ENCODE measurements at regions not wholly inside any gene's neighbourhood (a gene's known extent, or its start where the extent isn't known, plus 50 kb on each side); places are given as distances from the start of the nearest gene placed in this dataset.
"Not testable (repeated sequence)": the region's sequence is repeated elsewhere in the genome, so short reads cannot be mapped to it uniquely, and the experiment has no call there.

DNA sequence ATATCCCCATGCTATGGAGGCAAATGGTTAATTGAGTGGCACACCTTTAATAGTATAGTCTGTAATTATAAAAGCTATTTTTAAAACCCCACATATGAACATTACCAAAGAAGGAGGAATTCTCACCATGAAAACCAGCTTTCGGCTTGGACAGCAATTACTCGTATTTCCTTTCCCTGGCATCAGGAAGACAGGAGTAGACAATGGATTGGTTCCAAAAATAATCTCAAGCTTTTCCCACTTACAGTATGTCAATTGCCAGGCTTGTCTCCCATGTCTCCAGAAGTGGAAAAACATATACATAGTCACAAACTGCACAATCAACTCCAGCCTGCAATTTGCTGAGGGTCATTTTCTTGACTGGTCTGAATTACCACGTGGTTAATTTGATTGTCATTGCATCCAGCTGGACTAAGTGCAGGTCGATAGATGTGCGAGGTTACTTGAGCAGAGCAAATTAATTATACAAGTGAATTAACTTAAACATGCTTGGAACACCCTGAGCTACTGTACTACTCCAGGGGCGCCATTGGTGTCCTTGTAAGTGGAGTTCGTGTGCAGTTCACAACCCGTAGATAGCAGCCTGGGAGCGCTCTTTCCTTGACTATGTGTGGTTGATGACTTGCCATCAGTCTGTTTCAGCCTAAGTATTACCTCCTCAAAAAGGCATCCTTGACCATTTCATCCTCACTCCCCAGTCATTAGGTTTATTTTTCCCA lies 124.3 kb upstream of the PELI1 start:
- H3K9me3 Mint-ChIP-seq = peaks cover 17% of the 10 kb centered on the region
- DNase-seq = no peak
- no peak overlapping the region for H3K4me3 Mint-ChIP-seq
- intact Hi-C loops (cut with micrococcal nuclease) = no loop called here
- peaks cover 5% of the 10 kb centered on the region for H3K4me1 Mint-ChIP-seq
- no peaks in the 10 kb centered on the region for H3K36me3 Mint-ChIP-seq (ENCODE audit: low read depth)
- H3K27me3 Mint-ChIP-seq = peaks cover 4% of the 10 kb centered on the region
- no peak overlapping the region for H3K27ac Mint-ChIP-seq

DNA sequence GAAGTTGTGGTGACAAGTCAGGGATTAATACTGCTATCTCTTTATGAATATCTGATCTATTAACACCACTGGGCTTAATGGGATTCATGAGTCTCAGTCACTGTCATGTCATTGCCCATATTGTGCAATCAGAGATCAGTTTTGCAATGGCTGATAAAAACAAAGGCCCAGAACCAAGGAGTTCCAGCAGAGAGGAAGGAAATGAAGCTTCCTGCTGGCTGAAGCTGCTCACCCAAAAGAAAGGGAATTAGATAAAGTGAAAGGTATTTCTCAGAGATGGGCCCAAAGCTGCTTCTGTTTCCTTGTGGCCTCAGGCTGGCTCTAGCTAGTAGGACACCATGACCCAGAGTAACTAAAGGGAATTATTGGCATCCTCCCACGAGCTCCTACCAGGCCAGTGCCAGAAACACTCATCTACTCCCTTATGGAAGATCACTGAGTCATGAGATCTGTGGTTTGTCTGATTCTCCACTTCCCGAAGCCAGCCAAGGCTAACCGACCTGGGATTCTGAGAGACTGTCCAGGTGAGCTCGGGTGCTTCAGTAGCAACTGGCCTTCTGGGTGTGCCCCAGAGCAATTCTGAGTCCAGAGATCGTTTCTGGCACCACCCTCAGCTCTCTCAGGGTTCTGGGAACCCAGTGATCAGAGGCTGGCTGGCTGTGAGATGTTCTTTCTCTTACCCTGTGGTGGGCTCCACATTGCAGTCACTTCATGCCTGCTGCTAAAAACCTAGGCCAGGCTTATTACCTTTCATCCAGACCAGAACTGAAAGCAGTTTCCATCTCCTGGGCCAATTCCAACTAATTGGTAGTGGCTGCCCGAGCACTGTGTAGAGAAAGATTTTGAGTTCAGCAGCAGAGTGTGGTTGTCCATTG lies 129.5 kb upstream of the PELI1 start:
- Mint-ChIP-seq H3K36me3 (ENCODE audit: low read depth) (no peaks in the 10 kb centered on the region), H3K9me3 (peaks cover 12% of the 10 kb centered on the region), H3K4me1 (peaks cover 21% of the 10 kb centered on the region), H3K27me3 (no peaks in the 10 kb centered on the region), H3K27ac (no peak overlapping the region), H3K4me3 (no peak overlapping the region)
- DNase-seq = no peak
- intact Hi-C loops (cut with micrococcal nuclease) = no loop called here

DNA sequence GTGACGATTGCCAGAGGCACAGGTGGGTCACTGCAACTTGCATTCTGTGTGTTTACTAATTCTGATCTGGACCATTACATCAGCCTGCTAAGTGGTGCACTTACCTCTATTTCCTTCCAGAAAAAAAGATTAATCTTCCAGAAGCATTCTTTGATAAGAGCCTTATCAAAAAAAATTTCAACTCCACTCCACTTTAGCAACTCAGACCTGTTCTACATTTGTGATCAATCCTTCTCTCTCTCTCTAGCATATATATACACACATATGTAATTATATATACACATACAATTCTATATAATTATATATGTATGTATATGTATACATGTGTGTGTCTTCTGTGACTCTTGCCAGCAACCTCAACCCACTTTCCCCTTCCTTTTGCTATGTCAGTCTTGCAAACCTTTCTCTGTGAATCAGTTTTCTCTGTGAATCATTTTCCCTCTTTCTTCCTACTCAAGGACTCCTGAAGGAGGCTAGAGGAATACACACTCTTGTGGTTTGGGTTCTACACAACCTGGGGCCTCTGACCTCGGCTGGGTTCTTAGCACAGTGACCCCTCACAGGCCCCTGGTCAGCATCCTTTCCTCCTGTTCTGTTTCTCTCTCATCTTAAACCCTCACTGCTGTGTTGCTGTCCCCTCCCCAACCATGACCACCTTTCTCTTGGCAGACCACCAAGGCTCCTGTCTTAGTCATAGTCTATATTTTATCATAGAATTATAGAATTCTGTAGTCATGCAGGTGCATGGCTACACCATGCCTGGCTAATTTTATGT lies 130.4 kb upstream of the PELI1 start:
- intact Hi-C loops (cut with micrococcal nuclease) = no loop called here
- Mint-ChIP-seq H3K27ac (no peak overlapping the region), H3K27me3 (no peaks in the 10 kb centered on the region), H3K36me3 (ENCODE audit: low read depth) (no peaks in the 10 kb centered on the region), H3K4me1 (peaks cover 21% of the 10 kb centered on the region), H3K4me3 (no peak overlapping the region), H3K9me3 (peaks cover 12% of the 10 kb centered on the region)
- no peak for DNase-seq

DNA sequence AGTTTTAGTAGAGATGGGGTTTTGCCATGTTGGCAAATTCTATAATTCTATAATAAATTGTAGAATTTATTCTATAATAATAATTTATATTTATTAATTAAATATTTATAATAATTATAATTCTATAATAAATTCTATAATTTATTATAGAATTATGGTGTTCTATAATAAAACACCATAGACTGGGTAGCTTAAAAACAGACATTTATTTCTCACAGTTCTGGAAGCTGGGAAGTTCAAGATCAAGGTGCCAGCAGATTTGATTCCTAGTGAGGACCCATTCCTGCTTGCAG lies 130.9 kb upstream of the PELI1 start:
- Mint-ChIP-seq H3K36me3 (ENCODE audit: low read depth) (no peaks in the 10 kb centered on the region), H3K4me1 (peaks cover 21% of the 10 kb centered on the region), H3K27ac (no peak overlapping the region), H3K27me3 (no peaks in the 10 kb centered on the region), H3K4me3 (no peak overlapping the region), H3K9me3 (peaks cover 12% of the 10 kb centered on the region)
- intact Hi-C loops (cut with micrococcal nuclease) = no loop called here
- DNase-seq = no peak

DNA sequence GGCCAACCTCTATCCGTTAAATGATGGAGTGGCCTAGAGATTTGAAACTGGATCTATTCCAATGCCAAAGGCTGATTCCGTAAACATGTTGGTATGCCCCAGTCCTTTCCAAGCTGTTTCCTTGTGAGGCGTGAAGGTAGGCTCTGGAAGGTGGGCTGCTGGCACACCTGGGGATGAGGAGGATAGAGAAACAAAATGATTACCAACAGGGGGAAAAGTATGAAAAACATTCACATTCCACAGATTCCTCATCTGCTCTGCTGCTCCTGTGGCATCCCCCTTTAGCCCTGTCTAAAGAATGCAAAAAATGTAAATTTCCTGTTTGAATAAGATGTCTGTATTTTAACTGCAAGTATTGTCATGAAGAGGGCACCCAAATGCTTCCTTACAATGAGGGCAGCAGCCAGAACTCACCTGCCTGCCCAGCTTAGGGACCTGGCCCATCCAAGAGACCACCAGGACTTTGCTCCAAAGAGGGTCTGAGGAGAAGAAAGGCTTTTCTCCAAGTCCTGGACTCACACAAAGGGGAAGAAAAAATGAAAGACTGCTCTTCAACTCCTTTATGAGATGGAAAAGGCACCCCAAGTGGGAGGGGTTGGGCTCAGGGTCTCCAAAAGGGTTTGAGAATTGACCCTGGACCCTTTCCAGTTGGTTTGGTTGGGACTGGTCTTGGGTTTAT lies 132.3 kb upstream of the PELI1 start:
- Mint-ChIP-seq H3K27ac (no peak overlapping the region), H3K27me3 (no peaks in the 10 kb centered on the region), H3K9me3 (no peaks in the 10 kb centered on the region), H3K4me1 (peaks cover 21% of the 10 kb centered on the region), H3K4me3 (no peak overlapping the region), H3K36me3 (ENCODE audit: low read depth) (no peaks in the 10 kb centered on the region)
- intact Hi-C loops (cut with micrococcal nuclease) = no loop called here
- no peak for DNase-seq

DNA sequence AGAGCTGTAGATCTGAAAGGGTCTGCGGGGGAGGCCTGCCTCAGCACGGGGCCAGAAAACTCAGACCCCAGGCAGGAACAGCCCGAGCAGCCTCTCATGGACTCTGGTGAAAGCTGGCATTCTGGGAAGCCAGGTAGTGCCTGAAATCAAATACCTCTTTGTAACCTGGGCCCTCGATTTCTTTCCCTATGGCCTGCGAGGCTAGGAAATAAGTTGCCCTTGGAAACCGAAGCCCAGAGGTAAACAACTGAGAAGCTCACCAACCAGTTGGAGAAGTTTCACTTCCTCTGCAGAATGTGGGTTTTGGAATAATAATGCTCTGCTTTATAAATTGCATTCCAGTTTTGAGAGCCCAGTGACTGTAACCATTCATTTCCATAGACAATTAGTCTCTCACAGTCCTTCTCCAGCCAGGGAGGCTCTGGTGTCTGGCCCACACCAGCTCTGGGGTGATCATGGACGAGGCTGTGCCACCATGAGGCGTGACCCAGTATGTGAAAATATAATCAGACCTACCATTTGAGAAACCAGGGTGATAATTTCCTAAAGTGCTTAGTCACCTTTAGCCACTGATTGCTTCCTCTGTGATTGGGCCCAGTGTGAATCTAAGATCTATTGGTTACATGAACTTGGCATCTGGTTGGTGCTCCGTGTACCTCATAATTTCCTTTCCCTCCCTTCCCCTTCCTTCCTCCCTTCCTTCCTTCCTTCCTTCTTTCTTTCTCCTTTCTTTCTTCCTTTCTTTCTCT lies 133.1 kb upstream of the PELI1 start:
- H3K27ac Mint-ChIP-seq = peak overlapping the region; percentile 11

DNA sequence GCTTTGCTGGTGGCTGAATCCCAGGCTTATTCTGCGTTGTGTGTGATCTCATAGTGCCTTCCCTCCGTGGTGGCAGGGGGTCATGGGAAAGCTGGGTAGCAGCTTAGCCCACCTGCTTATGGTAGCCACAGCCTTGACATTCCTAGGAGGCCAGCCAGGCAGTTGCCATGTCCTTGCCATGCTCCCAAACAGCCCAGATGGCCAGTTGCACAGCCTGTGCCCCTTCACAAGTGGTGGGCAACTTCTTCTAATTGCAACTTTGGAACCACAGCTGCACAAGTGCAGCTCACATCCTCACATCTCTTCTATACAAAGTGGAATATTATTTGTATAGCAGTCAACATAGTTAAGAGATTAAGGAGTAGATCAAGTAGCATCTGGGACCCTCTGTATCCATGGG lies 136.6 kb upstream of the PELI1 start:
- H3K4me1 Mint-ChIP-seq; H3K27ac Mint-ChIP-seq; DNase-seq; H3K4me3 Mint-ChIP-seq; H3K27me3 Mint-ChIP-seq; H3K36me3 Mint-ChIP-seq (ENCODE audit: low read depth); intact Hi-C loops (cut with micrococcal nuclease); H3K9me3 Mint-ChIP-seq: not testable (repeated sequence)

More for the DNA sequence above, 133.1 kb upstream of the PELI1 start:
- Mint-ChIP-seq H3K27me3 (no peaks in the 10 kb centered on the region), H3K9me3 (no peaks in the 10 kb centered on the region), H3K4me3 (no peak overlapping the region), H3K4me1 (peaks cover 21% of the 10 kb centered on the region), H3K36me3 (ENCODE audit: low read depth) (no peaks in the 10 kb centered on the region)
- intact Hi-C loops (cut with micrococcal nuclease) = no loop called here
- DNase-seq = no peak

DNA sequence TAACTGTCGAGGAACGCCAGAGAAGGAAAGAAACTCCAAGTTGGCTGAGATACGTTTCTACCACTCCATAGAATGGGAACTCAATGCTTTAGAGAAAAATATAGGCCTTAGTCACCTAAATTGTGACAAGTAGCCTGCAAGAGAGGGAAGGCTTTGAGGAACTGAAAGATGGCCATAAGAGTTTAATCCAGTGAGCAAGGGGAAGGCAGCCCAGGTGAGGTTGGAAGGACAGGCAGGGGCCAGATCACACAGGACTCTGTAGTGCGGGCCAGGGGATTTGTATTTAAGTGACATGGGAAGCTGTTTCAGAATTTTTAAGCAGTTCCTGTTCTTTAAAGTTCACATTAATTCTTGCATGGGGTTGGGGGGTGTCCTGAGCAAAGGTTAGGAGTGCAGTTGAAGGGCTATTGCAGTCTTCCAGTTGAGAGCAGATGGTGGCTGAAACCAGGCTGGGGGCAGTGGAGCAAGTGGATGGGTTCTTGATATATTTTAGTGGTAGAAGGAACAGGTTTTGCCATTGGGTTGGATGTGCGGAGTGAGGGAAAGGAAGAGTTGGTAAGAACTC lies 138.9 kb upstream of the PELI1 start:
- intact Hi-C loops (cut with micrococcal nuclease) = no loop called here
- Mint-ChIP-seq H3K27me3 (peaks cover 2% of the 10 kb centered on the region), H3K9me3 (no peaks in the 10 kb centered on the region), H3K4me1 (no peaks in the 10 kb centered on the region), H3K4me3 (no peak overlapping the region), H3K36me3 (ENCODE audit: low read depth) (no peaks in the 10 kb centered on the region), H3K27ac (no peak overlapping the region)
- no peak for DNase-seq

DNA sequence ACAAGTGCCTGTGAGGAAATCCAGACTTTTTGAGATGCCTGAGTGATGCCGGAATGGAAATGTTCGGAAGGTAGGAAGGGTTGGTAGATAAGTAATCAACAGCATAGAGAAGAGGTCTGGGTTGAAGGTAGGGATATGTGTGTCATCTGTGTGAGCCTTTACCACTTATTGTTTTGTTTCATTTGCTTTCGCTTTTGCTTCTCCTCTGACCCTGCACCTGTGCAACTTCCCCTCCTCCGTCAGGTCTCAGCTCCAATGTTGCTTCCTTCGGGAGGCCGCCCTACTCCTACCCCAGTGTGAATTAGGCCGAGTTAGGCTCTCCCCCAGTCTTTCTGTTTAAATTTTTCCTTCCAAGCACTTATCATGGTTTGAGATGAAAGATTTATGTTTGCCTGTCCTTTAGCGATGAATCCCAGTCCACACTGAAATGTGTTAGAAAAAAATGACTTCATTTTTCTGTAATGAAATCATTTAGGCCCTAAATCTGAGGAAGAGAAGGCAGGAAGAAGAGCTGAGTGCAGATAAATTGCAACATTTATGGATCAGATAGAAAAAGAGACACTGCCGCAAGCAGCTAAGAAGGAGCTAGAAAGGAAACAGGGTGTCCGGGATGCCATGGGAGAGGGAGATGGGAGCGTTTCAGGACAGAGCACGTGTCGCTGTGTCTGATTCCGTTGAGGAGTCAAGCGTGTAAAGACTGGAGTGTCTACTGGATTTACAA lies 139.6 kb upstream of the PELI1 start:
- Mint-ChIP-seq H3K9me3 (no peaks in the 10 kb centered on the region), H3K36me3 (ENCODE audit: low read depth) (no peaks in the 10 kb centered on the region), H3K4me1 (no peaks in the 10 kb centered on the region), H3K4me3 (no peak overlapping the region), H3K27me3 (peaks cover 2% of the 10 kb centered on the region), H3K27ac (no peak overlapping the region)
- intact Hi-C loops (cut with micrococcal nuclease) = no loop called here
- peak; percentile 82 for DNase-seq

DNA sequence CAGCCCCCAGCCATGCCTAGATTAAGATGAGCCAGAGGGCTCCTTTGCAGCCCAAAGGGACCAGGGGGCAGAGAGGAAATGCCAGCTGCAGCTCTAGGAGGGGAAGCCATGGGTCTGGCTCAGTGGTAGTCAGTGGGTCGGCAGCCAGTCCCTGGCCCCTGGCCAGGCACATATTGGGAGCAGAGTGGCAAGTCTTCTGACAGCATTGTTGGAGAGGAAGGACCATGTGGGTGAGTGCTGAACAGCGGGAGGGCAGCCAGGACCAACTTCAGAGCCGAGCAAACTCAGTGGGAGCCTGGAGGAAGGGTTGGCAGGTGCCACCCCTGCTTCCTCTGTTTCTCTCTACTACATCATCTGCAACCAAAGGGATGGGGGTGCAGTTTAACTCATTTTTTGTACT lies 140.5 kb upstream of the PELI1 start:
- Mint-ChIP-seq H3K27ac (no peak overlapping the region), H3K4me3 (no peak overlapping the region), H3K9me3 (no peaks in the 10 kb centered on the region), H3K27me3 (peaks cover 2% of the 10 kb centered on the region), H3K4me1 (no peaks in the 10 kb centered on the region), H3K36me3 (ENCODE audit: low read depth) (no peaks in the 10 kb centered on the region)
- DNase-seq = no peak
- intact Hi-C loops (cut with micrococcal nuclease) = no loop called here

DNA sequence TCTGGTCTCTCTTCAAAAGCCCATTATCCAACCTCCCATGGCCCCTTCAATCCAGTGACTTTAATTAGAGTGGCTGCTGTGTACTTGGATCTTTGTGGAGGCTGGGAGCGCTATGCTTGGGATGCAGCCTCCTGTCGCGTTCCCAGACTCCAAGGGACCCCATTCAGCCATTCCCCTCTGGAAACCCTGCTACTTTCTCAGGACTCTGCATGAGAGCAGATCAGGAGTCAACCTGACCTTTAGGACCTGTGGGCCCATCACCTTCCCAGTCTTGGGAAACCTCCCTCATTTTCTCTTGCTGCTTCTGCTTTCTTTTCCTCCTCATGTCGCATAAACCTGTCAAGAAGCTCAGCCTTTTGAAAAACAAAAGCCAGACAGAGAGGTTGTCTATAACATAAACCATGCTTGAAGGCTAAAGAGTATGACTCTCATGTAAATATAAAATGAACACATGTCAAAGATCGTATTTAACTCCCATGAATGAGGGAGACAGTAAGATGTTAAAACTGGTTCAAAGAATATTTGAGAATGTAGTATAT lies 143.1 kb upstream of the PELI1 start:
- no peaks in the 10 kb centered on the region for H3K4me1 Mint-ChIP-seq
- H3K27me3 Mint-ChIP-seq = peaks cover 2% of the 10 kb centered on the region
- intact Hi-C loops (cut with micrococcal nuclease) = no loop called here
- H3K36me3 Mint-ChIP-seq (ENCODE audit: low read depth) = no peaks in the 10 kb centered on the region
- H3K9me3 Mint-ChIP-seq = peaks cover 4% of the 10 kb centered on the region
- no peak overlapping the region for H3K27ac Mint-ChIP-seq
- H3K4me3 Mint-ChIP-seq = no peak overlapping the region
- no peak for DNase-seq

DNA sequence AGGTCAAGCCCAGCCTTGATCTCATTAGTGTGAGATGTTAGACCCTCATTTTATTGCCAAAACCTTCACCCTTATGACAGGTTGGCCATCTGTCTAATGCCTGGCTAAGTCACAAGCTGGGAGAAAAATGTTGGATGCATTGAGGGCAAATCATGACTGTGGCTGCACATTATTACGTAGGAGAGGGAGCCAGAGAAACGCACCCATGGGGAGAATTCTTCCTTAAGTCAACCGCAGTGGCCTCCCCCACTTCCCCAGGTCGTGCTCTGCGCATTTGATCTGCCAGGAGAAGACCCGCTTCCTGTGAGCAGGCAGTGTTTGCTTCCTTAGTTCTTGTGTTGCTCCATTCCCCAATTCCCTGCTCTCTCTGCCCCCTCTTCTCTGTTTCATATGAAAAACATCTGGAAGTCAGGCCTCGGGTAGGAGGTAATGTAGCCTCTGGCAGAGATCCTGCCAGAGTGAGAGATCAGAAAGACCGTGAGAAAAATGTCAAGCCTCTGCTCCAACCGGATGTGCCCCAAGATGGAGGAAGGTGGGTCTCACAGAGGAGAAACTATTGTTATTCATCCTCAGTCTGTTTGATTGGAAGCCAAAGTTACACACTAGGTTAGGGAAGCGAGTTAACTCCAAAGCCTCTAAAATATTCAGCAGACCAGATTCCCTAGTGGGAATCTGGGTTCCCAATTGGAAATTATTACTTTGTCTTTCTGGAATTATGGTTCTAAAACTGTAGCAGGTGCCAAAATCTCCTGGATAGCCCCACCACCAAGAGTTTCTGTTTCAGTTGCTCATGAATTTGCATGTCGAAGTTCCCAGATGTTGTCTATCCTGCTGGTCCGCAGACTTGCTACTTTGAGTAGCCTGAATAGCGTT lies 144.3 kb upstream of the PELI1 start:
- Mint-ChIP-seq H3K27ac (no peak overlapping the region), H3K27me3 (peaks cover 2% of the 10 kb centered on the region)
- intact Hi-C loops (cut with micrococcal nuclease) = no loop called here

More for the DNA sequence above, 144.3 kb upstream of the PELI1 start:
- DNase-seq = no peak
- Mint-ChIP-seq H3K9me3 (peaks cover 4% of the 10 kb centered on the region), H3K36me3 (ENCODE audit: low read depth) (no peaks in the 10 kb centered on the region), H3K4me3 (no peak overlapping the region), H3K4me1 (no peaks in the 10 kb centered on the region)

All from activated CD4-positive, alpha-beta T cell treated with anti-CD3 and anti-CD28 coated beads, Interleukin-2, amount 10 ng/mL, durations not matched to agents 24 days and 14 days (primary cell).